Mesenchymal stem cell (in vitro differentiated cells and primary cell): ENCODE measurements at regions not wholly inside any gene's neighbourhood (a gene's known extent, or its start where the extent isn't known, plus 50 kb on each side); places are given as distances from the start of the nearest gene placed in this dataset.
"Not testable (repeated sequence)": the region's sequence is repeated elsewhere in the genome, so short reads cannot be mapped to it uniquely, and the experiment has no call there.

ENCODE experiments used
- DNase-seq: peaks from one replicate; pipeline ENCODE4 v3.0.0-alpha.2; 2013
- H2AFZ ChIP-seq: one replicate; pipeline ENCODE4 v1.6.1; 2013; ENCODE audit warnings: low read depth, mild to moderate bottlenecking, control low read depth, inconsistent platforms, low read length, moderate library complexity
- H2AK5ac ChIP-seq: 2 replicates; pipeline ENCODE4 v1.6.1; 2013; ENCODE audit warnings: low read length, moderate library complexity, mild to moderate bottlenecking, inconsistent platforms; ENCODE audit not compliant: severe bottlenecking
- H2BK120ac ChIP-seq: one replicate; pipeline ENCODE4 v1.6.1; 2013; ENCODE audit warnings: low read depth, mild to moderate bottlenecking, inconsistent platforms, low read length, moderate library complexity
- H2BK12ac ChIP-seq, 2 experiments: one replicate each; pipeline ENCODE4 v1.6.1; 2013; ENCODE audit warnings: inconsistent platforms in 2 of 2, low read length in 2 of 2, mild to moderate bottlenecking in 2 of 2, moderate library complexity in 2 of 2, control low read depth in 1 of 2
- H2BK15ac ChIP-seq: one replicate; pipeline ENCODE4 v1.6.1; 2013; ENCODE audit warnings: mild to moderate bottlenecking, low read depth, inconsistent platforms; ENCODE audit not compliant: poor library complexity, severe bottlenecking
- H2BK5ac ChIP-seq: 2 replicates; pipeline ENCODE4 v1.6.1; 2013; ENCODE audit warnings: low read depth, mild to moderate bottlenecking, low read length, control low read depth, inconsistent platforms; ENCODE audit not compliant: poor library complexity, severe bottlenecking
- H3K14ac ChIP-seq, 2 experiments: one replicate each; pipeline ENCODE4 v1.6.1; 2013; ENCODE audit warnings: inconsistent platforms in 2 of 2, low read length in 2 of 2, control low read depth in 1 of 2, mild to moderate bottlenecking in 1 of 2, moderate library complexity in 1 of 2
- H3K18ac ChIP-seq, 2 experiments: one replicate each; pipeline ENCODE4 v1.6.1; 2013; ENCODE audit warnings: inconsistent platforms in 2 of 2, low read length in 2 of 2, control low read depth in 1 of 2, low read depth in 1 of 2, mild to moderate bottlenecking in 1 of 2
- H3K23ac ChIP-seq, 2 experiments: one replicate each; pipeline ENCODE4 v1.6.1; 2013; ENCODE audit warnings: inconsistent platforms in 2 of 2, low read length in 2 of 2, mild to moderate bottlenecking in 2 of 2, moderate library complexity in 2 of 2, control low read depth in 1 of 2
- H3K27ac ChIP-seq: 2 replicates; pipeline ENCODE4 v1.5.1; 2013; ENCODE audit warnings: mild to moderate bottlenecking, moderate library complexity, low read length, control low read depth, inconsistent platforms; ENCODE audit not compliant: poor library complexity, severe bottlenecking
- H3K27me3 ChIP-seq, 2 experiments: 2 replicates each; pipeline versions ENCODE4 v1.6.1 to v1.7.0; 2013; ENCODE audit warnings: low read length in 2 of 2, mild to moderate bottlenecking in 2 of 2, moderate library complexity in 2 of 2, control low read depth in 1 of 2, inconsistent platforms in 1 of 2; ENCODE audit not compliant: control insufficient read depth in 1 of 2, insufficient read depth in 1 of 2
- H3K36me3 ChIP-seq, 2 experiments: 2 replicates each; pipeline versions ENCODE4 v1.6.1 to v1.7.0; 2013; ENCODE audit warnings: low read length in 2 of 2, control low read depth in 1 of 2, inconsistent platforms in 1 of 2, low read depth in 1 of 2, mild to moderate bottlenecking in 1 of 2; ENCODE audit not compliant: insufficient read depth in 2 of 2, control insufficient read depth in 1 of 2
- H3K4ac ChIP-seq, 2 experiments: one replicate each; pipeline ENCODE4 v1.6.1; 2013; ENCODE audit warnings: inconsistent platforms in 2 of 2, low read length in 2 of 2, mild to moderate bottlenecking in 2 of 2, moderate library complexity in 2 of 2, control low read depth in 1 of 2, low read depth in 1 of 2
- H3K4me1 ChIP-seq: 2 replicates; pipeline ENCODE4 v1.6.1; 2013; ENCODE audit warnings: low read depth, low read length, control low read depth; ENCODE audit not compliant: control insufficient read depth, insufficient read depth
- H3K4me2 ChIP-seq: 2 replicates; pipeline ENCODE4 v1.6.1; 2013; ENCODE audit warnings: low read length, mild to moderate bottlenecking, inconsistent platforms; ENCODE audit not compliant: poor library complexity, severe bottlenecking
- H3K4me3 ChIP-seq, 2 experiments: 2 replicates each; pipeline versions ENCODE4 v1.5.1 to v1.7.0; 2013; ENCODE audit warnings: low read length in 2 of 2, mild to moderate bottlenecking in 2 of 2, control low read depth in 1 of 2, low read depth in 1 of 2; ENCODE audit not compliant: insufficient read depth in 1 of 2
- H3K79me1 ChIP-seq: replicated peaks from 2 replicates; pipeline ENCODE4 v1.6.1; 2013; ENCODE audit warnings: mild to moderate bottlenecking, control low read depth, low read length, inconsistent platforms; ENCODE audit not compliant: poor library complexity, severe bottlenecking
- H3K9ac ChIP-seq: 2 replicates; pipeline ENCODE4 v1.7.0; 2013; ENCODE audit warnings: mild to moderate bottlenecking, low read length, moderate library complexity
- H3K9me3 ChIP-seq: 2 replicates; pipeline ENCODE4 v1.7.0; 2013; ENCODE audit warnings: mild to moderate bottlenecking, low read length; ENCODE audit not compliant: control insufficient read depth
- H4K8ac ChIP-seq: one replicate; pipeline ENCODE4 v1.6.1; 2013; ENCODE audit warnings: inconsistent platforms, mild to moderate bottlenecking, low read length, moderate library complexity
- H4K91ac ChIP-seq: one replicate; pipeline ENCODE4 v1.6.1; 2013; ENCODE audit warnings: mild to moderate bottlenecking, low read length, inconsistent platforms
- WGBS: methylation state at CpG from one replicate; pipeline ENCODE4 v1.1.7; 2013; ENCODE audit warnings: mixed read lengths; 5-methylcytosine and 5-hydroxymethylcytosine counted together

DNA sequence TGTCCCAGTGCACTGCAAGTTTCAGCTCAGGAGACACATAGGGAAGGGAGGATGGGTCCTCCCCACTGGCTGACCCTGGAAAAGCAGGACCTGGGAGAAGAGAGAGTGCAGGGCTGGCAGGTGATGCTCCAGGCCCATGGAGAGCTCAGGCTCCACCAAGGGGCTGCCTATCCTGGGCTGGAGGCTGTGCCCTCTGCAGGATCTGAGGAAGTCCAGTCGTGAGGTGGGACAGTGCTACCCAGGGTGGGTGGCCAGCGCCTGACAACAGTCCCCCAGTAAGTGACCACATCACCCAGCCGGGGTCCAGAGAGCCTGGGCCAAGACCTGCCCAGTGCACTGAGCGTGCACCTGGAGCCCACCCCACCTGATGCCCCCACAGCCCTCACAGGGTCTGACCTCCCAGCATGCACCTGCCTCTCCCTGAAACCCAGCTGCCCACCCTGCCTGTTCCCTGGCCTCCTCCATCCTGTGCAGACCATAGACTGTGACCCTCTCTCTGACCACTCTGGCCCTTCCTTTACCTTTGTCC lies 626.1 kb upstream of the DEFB115 start:
- H4K8ac ChIP-seq, H2BK5ac ChIP-seq, H3K4me3 ChIP-seq, H3K36me3 ChIP-seq, H2BK120ac ChIP-seq, DNase-seq, H3K4me1 ChIP-seq, H3K23ac ChIP-seq, H3K18ac ChIP-seq, H3K27me3 ChIP-seq, H3K14ac ChIP-seq, H3K4ac ChIP-seq, H3K9ac ChIP-seq, H2BK12ac ChIP-seq, H2AFZ ChIP-seq, H3K4me2 ChIP-seq, H3K79me1 ChIP-seq, H4K91ac ChIP-seq, H3K27ac ChIP-seq, H2AK5ac ChIP-seq, H2BK15ac ChIP-seq, H3K9me3 ChIP-seq: not testable (repeated sequence)
- WGBS, result 47% methylated on average over 4 of the region's 4 CpGs

DNA sequence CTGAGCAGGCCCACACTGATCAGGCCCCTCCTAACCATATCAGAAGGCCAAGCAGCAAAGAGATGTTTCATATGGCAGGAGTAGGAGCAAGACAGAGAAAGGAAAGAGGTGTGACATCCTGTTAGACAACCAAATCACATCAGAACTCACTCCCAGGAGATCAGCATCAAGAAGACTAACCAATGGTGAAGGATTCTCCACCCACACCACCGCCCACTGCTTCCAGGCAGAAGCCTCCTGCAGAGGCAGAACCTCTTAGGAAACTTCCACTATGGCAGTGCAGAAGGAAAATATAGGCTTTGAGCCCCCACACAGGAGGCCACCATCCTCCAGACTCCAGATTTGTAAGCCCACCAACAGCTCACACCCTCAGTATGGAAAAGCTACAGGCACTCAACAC lies 624.7 kb upstream of the DEFB115 start:
- H3K4me2 ChIP-seq, H3K27ac ChIP-seq, H3K9ac ChIP-seq, H2BK15ac ChIP-seq, H3K14ac ChIP-seq, H3K4me1 ChIP-seq, H4K8ac ChIP-seq, H3K36me3 ChIP-seq, H3K4ac ChIP-seq, H3K79me1 ChIP-seq, H3K18ac ChIP-seq, H3K4me3 ChIP-seq, H2BK5ac ChIP-seq, H4K91ac ChIP-seq, H3K27me3 ChIP-seq, H2AFZ ChIP-seq, H2AK5ac ChIP-seq, H2BK12ac ChIP-seq, H2BK120ac ChIP-seq, DNase-seq, H3K23ac ChIP-seq, H3K9me3 ChIP-seq: not testable (repeated sequence)
- WGBS, result 38% methylated on average over 1 of the region's 1 CpG

DNA sequence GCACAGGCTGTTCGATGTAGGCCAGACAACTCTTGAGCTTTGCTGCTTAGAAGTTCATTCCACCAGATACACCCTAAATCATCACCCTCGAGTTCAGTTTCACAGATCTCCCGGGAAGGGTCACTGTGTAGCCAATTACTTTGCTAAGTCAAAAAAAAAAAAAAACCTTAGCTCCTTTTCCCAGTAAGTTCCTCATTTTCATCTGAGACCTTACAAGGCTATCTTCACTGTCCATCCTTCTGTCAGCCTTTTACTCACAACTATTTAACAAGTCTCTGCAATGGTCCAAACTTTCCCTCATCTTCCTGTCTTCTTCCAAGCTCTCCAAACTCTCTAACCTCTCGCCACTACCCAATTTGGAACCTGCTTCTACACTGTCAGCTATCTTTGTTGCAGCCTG lies 615.9 kb upstream of the DEFB115 start:
- H3K4me3 ChIP-seq, H3K9ac ChIP-seq, H3K4me1 ChIP-seq, H3K14ac ChIP-seq, H3K9me3 ChIP-seq, H3K79me1 ChIP-seq, H3K18ac ChIP-seq, H3K36me3 ChIP-seq, DNase-seq, H4K91ac ChIP-seq, H2BK12ac ChIP-seq, H2BK5ac ChIP-seq, H2AFZ ChIP-seq, H3K27ac ChIP-seq, H3K23ac ChIP-seq, H3K4me2 ChIP-seq, H2AK5ac ChIP-seq, H3K4ac ChIP-seq, H3K27me3 ChIP-seq, H2BK120ac ChIP-seq, H4K8ac ChIP-seq, H2BK15ac ChIP-seq: not testable (repeated sequence)
- WGBS, result 44% methylated on average over 3 of the region's 4 CpGs

DNA sequence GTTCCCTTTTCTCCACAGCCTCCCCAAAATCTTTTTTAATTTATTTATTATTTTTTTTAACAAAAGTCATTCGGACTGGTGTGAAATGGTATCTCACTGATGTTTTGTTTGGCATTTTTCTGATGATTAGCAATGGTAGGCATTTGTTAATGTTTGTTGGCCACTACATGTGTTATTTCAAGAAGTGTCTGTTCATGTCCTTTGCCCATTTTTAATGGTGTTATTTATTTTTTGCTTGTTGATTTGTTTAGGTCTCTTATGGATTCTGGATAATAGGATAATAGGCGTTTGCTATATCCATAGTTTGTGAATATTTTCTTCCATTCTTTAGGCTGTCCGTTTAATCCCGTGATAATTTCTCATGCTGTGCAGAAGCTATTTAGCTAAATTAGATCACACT lies 596.5 kb upstream of the DEFB115 start:
- H3K9ac ChIP-seq, H3K27me3 ChIP-seq, H3K14ac ChIP-seq, H3K79me1 ChIP-seq, H2BK120ac ChIP-seq, H3K4ac ChIP-seq, H3K9me3 ChIP-seq, H3K36me3 ChIP-seq, H2BK12ac ChIP-seq, H4K91ac ChIP-seq, H2AK5ac ChIP-seq, H2BK5ac ChIP-seq, H4K8ac ChIP-seq, H2BK15ac ChIP-seq, H3K18ac ChIP-seq, DNase-seq, H3K4me3 ChIP-seq, H3K23ac ChIP-seq, H3K4me2 ChIP-seq, H3K27ac ChIP-seq, H3K4me1 ChIP-seq, H2AFZ ChIP-seq: not testable (repeated sequence)
- 66% methylated on average over 4 of the region's 4 CpGs for WGBS
